GM06990 (cell line): ENCODE measurements at regions not wholly inside any gene's neighbourhood (a gene's known extent, or its start where the extent isn't known, plus 50 kb on each side); places are given as distances from the start of the nearest gene placed in this dataset.

Experiments used
- DNase-seq: peaks from one replicate; pipeline ENCODE4 v3.0.0-alpha.2; 2011; ENCODE audit not compliant: insufficient read length; ENCODE audit errors: extremely low read depth
- H3K27me3 ChIP-seq: replicated peaks from 2 replicates; pipeline ENCODE4 v1.6.0; 2011; ENCODE audit warnings: low read length; ENCODE audit not compliant: control insufficient read depth, insufficient read depth
- H3K36me3 ChIP-seq: 2 replicates; pipeline ENCODE4 v1.5.1; 2011; ENCODE audit warnings: low read length; ENCODE audit not compliant: control insufficient read depth, insufficient read depth
- H3K4me3 ChIP-seq: replicated peaks from 2 replicates; pipeline ENCODE4 v1.5.1; 2011; ENCODE audit warnings: low read depth, mild to moderate bottlenecking, control low read depth, low read length
- CTCF ChIP-seq: IDR thresholded peaks from 2 replicates; pipeline ENCODE4 v1.5.1; 2011; ENCODE audit warnings: low read length, control low read depth, mild to moderate bottlenecking, inconsistent platforms; ENCODE audit not compliant: insufficient read depth, poor library complexity, severe bottlenecking

- no peak for TF ChIP-seq CTCF
- H3K27me3 ChIP-seq, result no peaks in the 10 kb centered on the region
- no peak for DNase-seq
- no peak overlapping the region for H3K4me3 ChIP-seq
- no peaks in the 10 kb centered on the region for H3K36me3 ChIP-seq
Observed at GRCh38 chr7:41298409-41298808, 404.5 kb downstream of the INHBA start.

GRCh38 chr7:41297166-41297565 is 405.7 kb downstream of the INHBA start:
- TF ChIP-seq CTCF, result no peak
- H3K27me3 ChIP-seq, result no peaks in the 10 kb centered on the region
- no peaks in the 10 kb centered on the region for H3K36me3 ChIP-seq
- DNase-seq, result no peak
- no peak overlapping the region for H3K4me3 ChIP-seq

GRCh38 chr7:41295455-41295815 is 407.5 kb downstream of the INHBA start:
- no peak for TF ChIP-seq CTCF

GRCh38 chr7:41294556-41295454 is 408.1 kb downstream of the INHBA start:
- no peaks in the 10 kb centered on the region for H3K27me3 ChIP-seq
- H3K36me3 ChIP-seq, result no peaks in the 10 kb centered on the region
- DNase-seq, result no peak
- no peak for TF ChIP-seq CTCF
- H3K4me3 ChIP-seq, result no peak overlapping the region

More at GRCh38 chr7:41295455-41295815, 407.5 kb downstream of the INHBA start:
- Histone ChIP-seq H3K36me3 (no peaks in the 10 kb centered on the region), H3K4me3 (no peak overlapping the region), H3K27me3 (no peaks in the 10 kb centered on the region)
- DNase-seq, result no peak

GRCh38 chr7:41292487-41292886 is 410.4 kb downstream of the INHBA start:
- no peak overlapping the region for H3K4me3 ChIP-seq
- H3K27me3 ChIP-seq, result no peaks in the 10 kb centered on the region
- no peak for DNase-seq
- no peak for TF ChIP-seq CTCF
- no peaks in the 10 kb centered on the region for H3K36me3 ChIP-seq
